CD4-positive, alpha-beta T cell treated with Interleukin-17A for 4 hours (primary cell): ENCODE measurements at regions not wholly inside any gene's neighbourhood (a gene's known extent, or its start where the extent isn't known, plus 50 kb on each side); places are given as distances from the start of the nearest gene placed in this dataset.
"Not testable (repeated sequence)": the region's sequence is repeated elsewhere in the genome, so short reads cannot be mapped to it uniquely, and the experiment has no call there.

ENCODE experiments used
- DNase-seq: peaks from one replicate; pipeline ENCODE4 v3.0.0-alpha.2; 2020; ENCODE audit warnings: mixed read lengths

GRCh38 chr18:78816114-78816513 is 163.5 kb upstream of the SALL3 start:
- no peak for DNase-seq

DNA sequence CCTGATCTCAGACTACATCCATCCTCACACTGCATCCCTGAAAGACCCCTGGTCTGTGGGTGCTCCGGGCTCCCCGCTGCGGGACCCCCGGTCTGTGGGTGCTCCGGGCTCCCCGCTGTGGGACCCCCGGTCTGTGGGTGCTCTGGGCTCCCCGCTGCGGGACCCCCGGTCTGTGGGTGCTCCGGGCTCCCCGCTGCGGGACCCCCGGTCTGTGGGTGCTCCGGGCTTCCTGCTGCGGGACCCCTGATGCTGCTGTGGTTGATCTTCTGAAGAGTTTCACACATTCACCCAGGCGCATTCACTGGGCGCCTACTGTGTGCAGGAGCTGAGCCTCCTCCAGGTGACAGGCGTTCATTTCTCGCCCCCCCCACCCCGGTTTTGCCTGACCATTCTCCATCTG is 162.7 kb upstream of the SALL3 start:
- no peak for DNase-seq

GRCh38 chr18:78818495-78818894 is 161.1 kb upstream of the SALL3 start:
- DNase-seq, result no peak

GRCh38 chr18:78818961-78819360 is 160.7 kb upstream of the SALL3 start:
- no peak for DNase-seq

- DNase-seq, result no peak
Measured at GRCh38 chr18:78820161-78820834, 159.3 kb upstream of the SALL3 start.

DNA sequence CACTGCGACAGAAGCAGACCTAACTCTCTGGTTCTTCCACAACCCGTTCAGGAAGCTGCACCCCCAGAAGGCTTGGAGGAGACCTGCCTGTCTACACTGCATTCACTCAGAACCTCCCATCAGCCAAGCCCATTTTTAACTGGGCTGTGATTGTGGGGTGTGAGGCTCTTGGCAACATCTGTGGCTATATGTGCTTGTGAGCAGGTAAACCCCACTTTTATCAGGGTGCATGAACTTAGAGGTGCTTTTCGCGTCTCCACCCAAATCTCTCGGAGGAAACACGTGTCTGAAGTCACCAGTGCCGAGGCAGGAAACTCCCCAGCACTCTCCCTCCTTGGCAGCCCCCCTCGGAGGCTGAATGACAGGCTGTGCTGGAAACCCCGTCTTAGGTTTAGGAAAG is 158.2 kb upstream of the SALL3 start:
- no peak for DNase-seq

GRCh38 chr18:78822171-78822948 is 157.3 kb upstream of the SALL3 start:
- no peak for DNase-seq

- DNase-seq, result no peak
Measured at GRCh38 chr18:78822949-78823285, 156.7 kb upstream of the SALL3 start.

GRCh38 chr18:78825168-78825567 is 154.4 kb upstream of the SALL3 start:
- no peak for DNase-seq

- DNase-seq, result no peak
Measured at GRCh38 chr18:78826631-78827030, 153.0 kb upstream of the SALL3 start.

- DNase-seq, result no peak
Measured at GRCh38 chr18:78827141-78827540, 152.5 kb upstream of the SALL3 start.

- DNase-seq, result no peak
Measured at GRCh38 chr18:78828131-78828530, 151.5 kb upstream of the SALL3 start.

GRCh38 chr18:78829026-78829425 is 150.6 kb upstream of the SALL3 start:
- DNase-seq, result not testable (repeated sequence)

- no peak for DNase-seq
Measured at GRCh38 chr18:78830161-78830560, 149.5 kb upstream of the SALL3 start.

DNA sequence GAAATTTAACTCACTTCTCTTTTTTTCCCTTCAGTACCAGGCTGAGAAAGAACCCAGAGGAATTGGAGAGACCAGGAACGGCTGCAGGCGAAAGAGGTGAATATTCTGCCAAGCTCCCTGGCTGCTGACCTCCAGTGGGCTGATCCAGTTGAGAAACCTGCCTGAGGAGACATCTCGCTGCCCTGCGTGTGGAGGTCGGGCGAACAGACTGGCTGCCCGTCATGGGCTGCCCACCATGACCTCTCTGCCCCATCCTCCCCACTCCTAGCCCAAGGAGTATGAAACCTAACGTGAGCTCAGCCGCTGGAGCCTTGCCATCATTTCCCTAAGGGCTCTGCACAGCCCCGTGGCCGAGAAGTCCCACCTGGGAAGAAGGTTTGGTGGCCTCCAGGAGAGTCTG is 148.8 kb upstream of the SALL3 start:
- DNase-seq, result no peak

- DNase-seq, result no peak
Measured at GRCh38 chr18:78831603-78832002, 148.0 kb upstream of the SALL3 start.

- DNase-seq, result no peak
Measured at GRCh38 chr18:78833833-78834232, 145.8 kb upstream of the SALL3 start.

- DNase-seq, result no peak
Measured at GRCh38 chr18:78836838-78837237, 142.8 kb upstream of the SALL3 start.

DNA sequence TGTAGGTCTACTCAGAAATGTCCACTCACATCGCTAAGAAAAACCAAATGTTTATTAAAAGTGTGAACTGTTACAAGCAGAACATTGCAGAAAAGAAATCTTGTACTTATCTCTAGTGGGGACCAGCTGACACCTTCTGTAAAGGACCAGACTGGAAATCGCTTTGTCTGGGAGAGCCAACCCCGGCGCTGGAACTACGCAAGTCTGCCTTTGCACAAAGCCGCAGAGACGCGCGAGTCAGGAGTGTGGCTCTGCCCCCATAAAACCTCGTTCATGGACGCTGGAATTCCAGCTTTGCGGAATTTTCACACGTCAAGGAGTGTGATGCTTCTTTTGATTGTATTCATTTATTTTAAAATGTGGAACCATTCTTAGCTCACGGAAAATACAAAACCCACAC is 141.9 kb upstream of the SALL3 start:
- DNase-seq, result no peak

DNA sequence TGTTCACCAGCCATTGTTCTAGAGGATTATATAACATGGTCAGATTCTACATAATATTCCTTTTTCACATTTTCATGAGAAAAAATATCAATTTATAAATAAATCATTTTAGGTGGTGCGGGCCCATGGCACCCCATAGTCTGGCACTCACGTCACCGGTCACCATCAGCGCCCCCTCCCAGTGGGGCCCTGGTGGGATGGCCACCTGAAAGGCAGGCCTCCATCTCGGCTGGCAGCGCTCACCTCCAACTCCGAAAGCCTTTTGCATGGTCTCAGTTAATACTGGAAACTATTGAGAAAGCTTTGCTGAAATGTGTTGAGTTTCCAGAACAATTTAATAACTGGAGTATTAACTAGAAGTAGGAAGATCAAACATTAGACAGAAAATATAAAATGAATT is 141.4 kb upstream of the SALL3 start:
- DNase-seq, result no peak

GRCh38 chr18:78849046-78849445 is 130.6 kb upstream of the SALL3 start:
- DNase-seq, result no peak

- no peak for DNase-seq
Measured at GRCh38 chr18:78849458-78849857, 130.2 kb upstream of the SALL3 start.

DNA sequence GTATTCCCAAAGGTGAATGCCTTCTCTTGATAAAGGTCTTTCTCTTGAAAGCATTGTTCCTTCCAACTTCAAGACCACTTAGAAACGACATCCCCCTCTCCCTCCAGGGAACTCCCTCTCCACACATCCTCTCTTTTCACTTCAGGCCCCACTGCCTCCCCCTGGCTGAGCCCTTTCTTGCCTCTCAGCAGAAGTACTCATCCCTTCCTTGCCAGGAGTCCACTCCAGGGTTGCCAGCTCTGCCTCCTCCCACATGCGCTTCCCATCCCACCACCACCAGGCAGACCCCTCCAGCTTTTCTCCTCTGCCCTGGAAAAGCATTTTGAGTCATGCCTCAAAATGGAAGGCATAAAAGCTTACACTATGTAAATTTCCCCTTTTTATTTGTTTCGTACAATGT is 126.3 kb upstream of the SALL3 start:
- DNase-seq, result no peak

- no peak for DNase-seq
Measured at GRCh38 chr18:78855188-78855587, 124.4 kb upstream of the SALL3 start.
